ENCODE measurements at regions not wholly inside any gene's neighbourhood (a gene's known extent, or its start where the extent isn't known, plus 50 kb on each side); places are given as distances from the start of the nearest gene placed in this dataset.
A peak's percentile ranks its signal among the peaks of the same experiment; 100 is the strongest.

DNA sequence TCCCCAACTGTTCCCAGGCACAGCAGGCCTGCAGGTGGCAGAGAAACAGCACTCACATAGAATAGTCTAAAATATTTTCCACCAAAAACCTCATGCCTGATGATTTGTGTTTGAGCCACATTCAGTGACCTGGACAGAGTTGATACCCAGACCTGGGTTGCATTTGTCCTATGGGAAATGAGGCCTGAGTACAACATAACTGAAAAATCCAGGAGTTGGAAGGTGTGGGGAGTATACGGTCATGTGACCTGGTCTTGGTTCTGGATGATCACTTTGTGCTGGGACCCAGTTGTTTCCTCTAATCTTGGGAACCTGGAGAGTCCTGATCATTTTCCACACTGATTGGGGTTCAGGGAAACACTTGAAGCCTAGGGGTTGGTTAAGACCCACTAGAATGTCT is 200.3 kb upstream of the MPHOSPH6 start:
- Histone ChIP-seq H2AFZ (ENCODE audit: low read depth) (no peak overlapping the region), H3F3A (replicated peaks; ENCODE audit: insufficient read depth) (no peaks in the 10 kb centered on the region), H3K4me3 (ENCODE audit: low read depth in 2 of 2, low read length in 1 of 2) (no peak overlapping the region), H3K36me3 (replicated peaks in 1 of 2; ENCODE audit: control insufficient read depth in 1 of 2, insufficient read depth in 2 of 2, low read length in 1 of 2) (no peaks in the 10 kb centered on the region), H3K4me1 (ENCODE audit: control insufficient read depth in 1 of 2, insufficient read depth in 2 of 2, low read depth in 1 of 2, low read length in 1 of 2) (no peaks in the 10 kb centered on the region), H3K9me2 (no peaks in the 10 kb centered on the region), H3K9ac (no peak overlapping the region), H4K20me1 (ENCODE audit: insufficient read depth) (no peaks in the 10 kb centered on the region), H3K79me2 (ENCODE audit: insufficient read depth) (no peaks in the 10 kb centered on the region), H3K27me3 (ENCODE audit: insufficient read depth) (no peaks in the 10 kb centered on the region), H3K4me2 (no peak overlapping the region), H3K9me3 (no peaks in the 10 kb centered on the region), H3K27ac (ENCODE audit: low read depth in 2 of 2, low read length in 1 of 2) (no peak overlapping the region)
- ChIA-PET CTCF (interaction anchor here (6.5 kb wide), 1 partner anchor 87 kb away, joined by 53 read pairs; no protein-coding TSS in a partner anchor), POLR2A (no interaction called here)
- WGBS (ENCODE audit: low lambda C conversion rate) = 43% methylated on average over 1 of the region's 1 CpG
- no peak for DNase-seq
- TF ChIP-seq, protein P1, sequence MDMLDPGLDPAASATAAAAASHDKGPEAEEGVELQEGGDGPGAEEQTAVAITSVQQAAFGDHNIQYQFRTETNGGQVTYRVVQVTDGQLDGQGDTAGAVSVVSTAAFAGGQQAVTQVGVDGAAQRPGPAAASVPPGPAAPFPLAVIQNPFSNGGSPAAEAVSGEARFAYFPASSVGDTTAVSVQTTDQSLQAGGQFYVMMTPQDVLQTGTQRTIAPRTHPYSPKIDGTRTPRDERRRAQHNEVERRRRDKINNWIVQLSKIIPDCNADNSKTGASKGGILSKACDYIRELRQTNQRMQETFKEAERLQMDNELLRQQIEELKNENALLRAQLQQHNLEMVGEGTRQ (IDR thresholded peaks at IDR 0.05; ENCODE audit: borderline replicate concordance, low read depth, low read length) = no peak
- TF ChIP-seq TEAD4 (IDR thresholded peaks at IDR 0.05; ENCODE audit: borderline replicate concordance, insufficient read depth) = no peak

DNA sequence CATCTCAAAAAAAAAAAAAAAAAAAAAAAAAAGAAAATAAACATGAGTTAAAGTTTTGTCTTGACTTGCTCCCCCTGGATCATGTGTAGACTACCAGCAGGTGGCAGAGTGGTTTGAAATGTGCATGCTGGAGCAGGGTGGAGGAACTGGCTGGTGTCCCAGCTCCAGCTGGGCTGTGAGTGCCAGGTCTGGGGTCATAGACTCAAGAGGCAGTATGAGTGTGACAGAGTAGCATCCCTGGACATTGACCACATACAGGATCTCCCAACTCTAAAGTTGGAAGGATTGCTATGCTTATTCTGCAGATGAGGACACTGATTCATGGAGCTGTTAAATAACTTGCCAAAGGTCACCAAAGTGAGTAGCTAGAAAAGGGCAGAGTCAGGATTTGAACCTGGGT is 198.0 kb upstream of the MPHOSPH6 start:
- Histone ChIP-seq H3K9ac (no peak overlapping the region), H3K9me2 (no peaks in the 10 kb centered on the region), H3K4me1 (ENCODE audit: control insufficient read depth in 1 of 2, insufficient read depth in 2 of 2, low read depth in 1 of 2, low read length in 1 of 2) (no peaks in the 10 kb centered on the region), H3K4me3 (ENCODE audit: low read depth in 2 of 2, low read length in 1 of 2) (no peak overlapping the region), H4K20me1 (ENCODE audit: insufficient read depth) (no peaks in the 10 kb centered on the region), H3F3A (replicated peaks; ENCODE audit: insufficient read depth) (no peaks in the 10 kb centered on the region), H3K4me2 (no peak overlapping the region), H3K27me3 (ENCODE audit: insufficient read depth) (no peaks in the 10 kb centered on the region), H2AFZ (ENCODE audit: low read depth) (no peak overlapping the region), H3K9me3 (no peaks in the 10 kb centered on the region), H3K27ac (ENCODE audit: low read depth in 2 of 2, low read length in 1 of 2) (no peak overlapping the region), H3K79me2 (ENCODE audit: insufficient read depth) (no peaks in the 10 kb centered on the region), H3K36me3 (replicated peaks in 1 of 2; ENCODE audit: control insufficient read depth in 1 of 2, insufficient read depth in 2 of 2, low read length in 1 of 2) (no peaks in the 10 kb centered on the region)
- no peak for TF ChIP-seq TCF12 (IDR thresholded peaks at IDR 0.05)
- no peak for TF ChIP-seq GABPA (IDR thresholded peaks at IDR 0.05; ENCODE audit: low read depth)
- TF ChIP-seq SMC3 (IDR thresholded peaks at IDR 0.05; ENCODE audit: low read depth, low read length) = peak; percentile 52
- no peak for TF ChIP-seq RCOR1 (IDR thresholded peaks at IDR 0.05; ENCODE audit: low read length)
- TF ChIP-seq, protein P2, sequence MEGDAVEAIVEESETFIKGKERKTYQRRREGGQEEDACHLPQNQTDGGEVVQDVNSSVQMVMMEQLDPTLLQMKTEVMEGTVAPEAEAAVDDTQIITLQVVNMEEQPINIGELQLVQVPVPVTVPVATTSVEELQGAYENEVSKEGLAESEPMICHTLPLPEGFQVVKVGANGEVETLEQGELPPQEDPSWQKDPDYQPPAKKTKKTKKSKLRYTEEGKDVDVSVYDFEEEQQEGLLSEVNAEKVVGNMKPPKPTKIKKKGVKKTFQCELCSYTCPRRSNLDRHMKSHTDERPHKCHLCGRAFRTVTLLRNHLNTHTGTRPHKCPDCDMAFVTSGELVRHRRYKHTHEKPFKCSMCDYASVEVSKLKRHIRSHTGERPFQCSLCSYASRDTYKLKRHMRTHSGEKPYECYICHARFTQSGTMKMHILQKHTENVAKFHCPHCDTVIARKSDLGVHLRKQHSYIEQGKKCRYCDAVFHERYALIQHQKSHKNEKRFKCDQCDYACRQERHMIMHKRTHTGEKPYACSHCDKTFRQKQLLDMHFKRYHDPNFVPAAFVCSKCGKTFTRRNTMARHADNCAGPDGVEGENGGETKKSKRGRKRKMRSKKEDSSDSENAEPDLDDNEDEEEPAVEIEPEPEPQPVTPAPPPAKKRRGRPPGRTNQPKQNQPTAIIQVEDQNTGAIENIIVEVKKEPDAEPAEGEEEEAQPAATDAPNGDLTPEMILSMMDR (IDR thresholded peaks at IDR 0.05) = peak; percentile 39
- TF ChIP-seq, protein P3, sequence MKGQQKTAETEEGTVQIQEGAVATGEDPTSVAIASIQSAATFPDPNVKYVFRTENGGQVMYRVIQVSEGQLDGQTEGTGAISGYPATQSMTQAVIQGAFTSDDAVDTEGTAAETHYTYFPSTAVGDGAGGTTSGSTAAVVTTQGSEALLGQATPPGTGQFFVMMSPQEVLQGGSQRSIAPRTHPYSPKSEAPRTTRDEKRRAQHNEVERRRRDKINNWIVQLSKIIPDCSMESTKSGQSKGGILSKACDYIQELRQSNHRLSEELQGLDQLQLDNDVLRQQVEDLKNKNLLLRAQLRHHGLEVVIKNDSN (IDR thresholded peaks at IDR 0.05; ENCODE audit: borderline replicate concordance, low read depth) = no peak
- peak; percentile 64 for TF ChIP-seq RAD21 (IDR thresholded peaks at IDR 0.05; ENCODE audit: low read length)
- TF ChIP-seq, protein P4, sequence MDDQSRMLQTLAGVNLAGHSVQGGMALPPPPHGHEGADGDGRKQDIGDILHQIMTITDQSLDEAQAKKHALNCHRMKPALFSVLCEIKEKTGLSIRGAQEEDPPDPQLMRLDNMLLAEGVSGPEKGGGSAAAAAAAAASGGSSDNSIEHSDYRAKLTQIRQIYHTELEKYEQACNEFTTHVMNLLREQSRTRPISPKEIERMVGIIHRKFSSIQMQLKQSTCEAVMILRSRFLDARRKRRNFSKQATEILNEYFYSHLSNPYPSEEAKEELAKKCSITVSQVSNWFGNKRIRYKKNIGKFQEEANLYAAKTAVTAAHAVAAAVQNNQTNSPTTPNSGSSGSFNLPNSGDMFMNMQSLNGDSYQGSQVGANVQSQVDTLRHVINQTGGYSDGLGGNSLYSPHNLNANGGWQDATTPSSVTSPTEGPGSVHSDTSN (IDR thresholded peaks at IDR 0.05) = no peak
- TF ChIP-seq YY1 (IDR thresholded peaks at IDR 0.05; ENCODE audit: low read depth) = no peak
- no peak for TF ChIP-seq FOXJ3 (CRISPR knock-in tag; IDR thresholded peaks at IDR 0.05)
- TF ChIP-seq, protein P5, sequence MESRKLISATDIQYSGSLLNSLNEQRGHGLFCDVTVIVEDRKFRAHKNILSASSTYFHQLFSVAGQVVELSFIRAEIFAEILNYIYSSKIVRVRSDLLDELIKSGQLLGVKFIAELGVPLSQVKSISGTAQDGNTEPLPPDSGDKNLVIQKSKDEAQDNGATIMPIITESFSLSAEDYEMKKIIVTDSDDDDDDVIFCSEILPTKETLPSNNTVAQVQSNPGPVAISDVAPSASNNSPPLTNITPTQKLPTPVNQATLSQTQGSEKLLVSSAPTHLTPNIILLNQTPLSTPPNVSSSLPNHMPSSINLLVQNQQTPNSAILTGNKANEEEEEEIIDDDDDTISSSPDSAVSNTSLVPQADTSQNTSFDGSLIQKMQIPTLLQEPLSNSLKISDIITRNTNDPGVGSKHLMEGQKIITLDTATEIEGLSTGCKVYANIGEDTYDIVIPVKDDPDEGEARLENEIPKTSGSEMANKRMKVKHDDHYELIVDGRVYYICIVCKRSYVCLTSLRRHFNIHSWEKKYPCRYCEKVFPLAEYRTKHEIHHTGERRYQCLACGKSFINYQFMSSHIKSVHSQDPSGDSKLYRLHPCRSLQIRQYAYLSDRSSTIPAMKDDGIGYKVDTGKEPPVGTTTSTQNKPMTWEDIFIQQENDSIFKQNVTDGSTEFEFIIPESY (IDR thresholded peaks at IDR 0.05; ENCODE audit: borderline replicate concordance, low read depth) = no peak
- TF ChIP-seq, protein P1 (IDR thresholded peaks at IDR 0.05; ENCODE audit: borderline replicate concordance, low read depth, low read length) = no peak
- TF ChIP-seq, protein P6, sequence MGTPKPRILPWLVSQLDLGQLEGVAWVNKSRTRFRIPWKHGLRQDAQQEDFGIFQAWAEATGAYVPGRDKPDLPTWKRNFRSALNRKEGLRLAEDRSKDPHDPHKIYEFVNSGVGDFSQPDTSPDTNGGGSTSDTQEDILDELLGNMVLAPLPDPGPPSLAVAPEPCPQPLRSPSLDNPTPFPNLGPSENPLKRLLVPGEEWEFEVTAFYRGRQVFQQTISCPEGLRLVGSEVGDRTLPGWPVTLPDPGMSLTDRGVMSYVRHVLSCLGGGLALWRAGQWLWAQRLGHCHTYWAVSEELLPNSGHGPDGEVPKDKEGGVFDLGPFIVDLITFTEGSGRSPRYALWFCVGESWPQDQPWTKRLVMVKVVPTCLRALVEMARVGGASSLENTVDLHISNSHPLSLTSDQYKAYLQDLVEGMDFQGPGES (IDR thresholded peaks at IDR 0.05; ENCODE audit: low read depth, low read length) = no peak
- no peak for TF ChIP-seq EZH2phosphoT487 (IDR thresholded peaks at IDR 0.05; ENCODE audit: borderline replicate concordance, low read depth)
- ChIA-PET POLR2A (no interaction called here), CTCF (interaction anchor here (0.8 to 6.5 kb wide), 11 partner anchors 9 to 271 kb away, joined by 3 to 53 read pairs (median 3); no protein-coding TSS in a partner anchor)
- DNase-seq = peak; percentile 61

Data from SK-N-SH (cell line).